ENCODE measurements at regions not wholly inside any gene's neighbourhood (a gene's known extent, or its start where the extent isn't known, plus 50 kb on each side); places are given as distances from the start of the nearest gene placed in this dataset.
"Not testable (repeated sequence)": the region's sequence is repeated elsewhere in the genome, so short reads cannot be mapped to it uniquely, and the experiment has no call there.

- Histone ChIP-seq H3K36me3 (ENCODE audit: insufficient read depth, low read length) (no peaks in the 10 kb centered on the region), H3K4me1 (ENCODE audit: insufficient read depth, low read length) (no peaks in the 10 kb centered on the region), H3K9me3 (ENCODE audit: control insufficient read depth, insufficient read depth, low read length) (no peaks in the 10 kb centered on the region), H3K9ac (ENCODE audit: low read depth, low read length) (no peak overlapping the region)
These were observed 159.5 kb downstream of the PLK2 start for GRCh38 chr5:58300346-58300895.

- no peaks in the 10 kb centered on the region for H3K9me3 ChIP-seq (ENCODE audit: control insufficient read depth, insufficient read depth, low read length)
- no peaks in the 10 kb centered on the region for H3K36me3 ChIP-seq (ENCODE audit: insufficient read depth, low read length)
- no peak overlapping the region for H3K9ac ChIP-seq (ENCODE audit: low read depth, low read length)
- peaks cover 8% of the 10 kb centered on the region; the same call in 1 of the 2 replicates for H3K4me1 ChIP-seq (ENCODE audit: insufficient read depth, low read length)
These were observed 160.6 kb downstream of the PLK2 start for GRCh38 chr5:58299256-58299655.

GRCh38 chr5:58294598-58295305, 165.1 kb downstream of the PLK2 start:
- no peaks in the 10 kb centered on the region for H3K36me3 ChIP-seq (ENCODE audit: insufficient read depth, low read length)
- peaks cover 8% of the 10 kb centered on the region; the same call in 1 of the 2 replicates for H3K4me1 ChIP-seq (ENCODE audit: insufficient read depth, low read length)
- no peak overlapping the region for H3K9ac ChIP-seq (ENCODE audit: low read depth, low read length)
- no peaks in the 10 kb centered on the region for H3K9me3 ChIP-seq (ENCODE audit: control insufficient read depth, insufficient read depth, low read length)

- H3K4me1 ChIP-seq (ENCODE audit: insufficient read depth, low read length); H3K9ac ChIP-seq (ENCODE audit: low read depth, low read length): not testable (repeated sequence)
These were observed 171.6 kb downstream of the PLK2 start for GRCh38 chr5:58288275-58288674.

GRCh38 chr5:58286741-58287140, 173.1 kb downstream of the PLK2 start:
- peaks cover 6% of the 10 kb centered on the region for H3K9me3 ChIP-seq (ENCODE audit: control insufficient read depth, insufficient read depth, low read length)
- H3K36me3 ChIP-seq (ENCODE audit: insufficient read depth, low read length) = no peaks in the 10 kb centered on the region
- no peak overlapping the region for H3K9ac ChIP-seq (ENCODE audit: low read depth, low read length)
- H3K4me1 ChIP-seq (ENCODE audit: insufficient read depth, low read length) = no peaks in the 10 kb centered on the region

More at GRCh38 chr5:58288275-58288674, 171.6 kb downstream of the PLK2 start:
- H3K9me3 ChIP-seq (ENCODE audit: control insufficient read depth, insufficient read depth, low read length); H3K36me3 ChIP-seq (ENCODE audit: insufficient read depth, low read length): not testable (repeated sequence)

DNA sequence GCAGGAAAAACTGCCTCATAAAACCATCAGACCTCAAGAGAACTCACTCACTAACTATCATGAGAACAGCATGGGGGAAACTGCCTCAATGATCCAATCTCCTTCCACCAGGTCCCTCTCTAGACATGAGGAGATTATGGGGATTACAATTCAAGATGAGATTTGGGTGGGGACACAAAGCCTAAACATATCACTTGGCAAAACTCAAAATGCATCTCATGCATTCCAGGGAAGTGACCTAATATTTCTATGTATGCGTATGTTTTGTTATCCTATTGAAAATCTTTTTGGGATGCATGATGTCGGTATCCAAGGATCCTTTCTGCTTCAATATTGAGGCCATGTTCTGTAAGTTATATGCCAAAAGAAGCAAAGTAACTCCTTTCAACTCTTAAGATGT, 174.0 kb downstream of the PLK2 start:
- Histone ChIP-seq H3K4me1 (ENCODE audit: insufficient read depth, low read length) (no peaks in the 10 kb centered on the region), H3K9me3 (ENCODE audit: control insufficient read depth, insufficient read depth, low read length) (peaks cover 6% of the 10 kb centered on the region), H3K9ac (ENCODE audit: low read depth, low read length) (no peak overlapping the region), H3K36me3 (ENCODE audit: insufficient read depth, low read length) (no peaks in the 10 kb centered on the region)

DNA sequence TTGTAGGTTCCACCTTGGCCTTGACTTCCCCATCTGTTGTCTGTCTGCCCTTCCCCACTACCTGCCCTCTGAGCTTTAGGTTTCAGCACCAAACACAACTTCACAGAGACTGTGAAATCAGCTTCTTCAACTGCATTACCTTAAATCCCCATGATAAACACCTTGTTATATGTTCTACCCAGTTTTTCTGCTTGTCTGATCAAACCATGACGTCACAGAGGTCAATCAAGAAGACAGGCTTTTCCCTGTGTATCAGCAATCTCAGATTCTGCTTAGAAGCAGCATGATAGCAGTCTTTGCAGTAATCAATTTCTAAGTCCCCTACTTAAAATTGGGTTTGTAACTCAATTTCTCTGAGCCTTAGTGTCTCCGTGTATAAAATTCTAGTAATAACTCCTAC, 175.0 kb downstream of the PLK2 start:
- Histone ChIP-seq H3K36me3 (ENCODE audit: insufficient read depth, low read length) (no peaks in the 10 kb centered on the region), H3K9ac (ENCODE audit: low read depth, low read length) (no peak overlapping the region), H3K9me3 (ENCODE audit: control insufficient read depth, insufficient read depth, low read length) (peaks cover 6% of the 10 kb centered on the region), H3K4me1 (ENCODE audit: insufficient read depth, low read length) (no peaks in the 10 kb centered on the region)

DNA sequence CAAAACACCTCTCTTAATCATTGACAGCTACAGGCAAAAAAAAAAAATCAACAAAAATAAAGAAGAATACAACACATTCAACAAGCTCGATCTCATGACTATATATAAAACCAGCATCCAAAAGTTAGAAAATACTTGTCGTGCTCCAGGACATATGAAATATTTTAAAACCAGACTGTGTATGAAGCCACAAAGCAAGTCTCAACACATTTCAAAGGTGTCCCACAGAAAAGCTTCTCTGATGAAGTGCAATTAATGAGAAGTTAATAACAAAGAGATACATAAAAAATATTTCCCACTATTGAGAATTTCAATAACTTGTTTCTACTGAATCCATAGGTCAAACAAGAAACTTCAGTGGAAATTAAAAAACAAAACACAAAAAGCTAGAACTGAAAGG, 178.7 kb downstream of the PLK2 start:
- Histone ChIP-seq H3K4me1 (ENCODE audit: insufficient read depth, low read length) (no peaks in the 10 kb centered on the region), H3K36me3 (ENCODE audit: insufficient read depth, low read length) (no peaks in the 10 kb centered on the region), H3K9me3 (ENCODE audit: control insufficient read depth, insufficient read depth, low read length) (no peaks in the 10 kb centered on the region), H3K9ac (ENCODE audit: low read depth, low read length) (no peak overlapping the region)

- no peaks in the 10 kb centered on the region for H3K36me3 ChIP-seq (ENCODE audit: insufficient read depth, low read length)
- H3K4me1 ChIP-seq (ENCODE audit: insufficient read depth, low read length) = no peaks in the 10 kb centered on the region
- no peaks in the 10 kb centered on the region for H3K9me3 ChIP-seq (ENCODE audit: control insufficient read depth, insufficient read depth, low read length)
- H3K9ac ChIP-seq (ENCODE audit: low read depth, low read length) = no peak overlapping the region
These were observed 180.6 kb downstream of the PLK2 start for GRCh38 chr5:58279259-58279658.

DNA sequence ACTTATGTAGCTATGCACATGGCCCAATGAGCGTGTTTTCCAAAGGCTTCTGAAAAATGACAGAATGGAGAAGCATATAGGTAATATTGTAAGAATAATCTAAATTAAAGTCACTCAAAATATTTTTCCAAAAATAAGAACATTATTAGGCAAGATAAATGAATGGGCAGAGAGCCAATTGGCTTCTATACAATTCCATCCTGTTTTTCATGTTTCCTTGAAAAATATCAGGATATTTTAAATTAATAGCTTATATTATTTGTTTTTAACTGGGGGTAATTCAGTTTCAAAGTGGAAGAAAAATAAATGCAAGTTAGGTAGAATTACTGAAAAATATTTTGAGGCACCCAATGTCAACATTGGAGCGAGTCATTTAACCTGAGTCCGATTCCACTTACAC, 183.5 kb downstream of the PLK2 start:
- no peaks in the 10 kb centered on the region for H3K9me3 ChIP-seq (ENCODE audit: control insufficient read depth, insufficient read depth, low read length)
- H3K9ac ChIP-seq (ENCODE audit: low read depth, low read length) = no peak overlapping the region
- H3K4me1 ChIP-seq (ENCODE audit: insufficient read depth, low read length) = no peaks in the 10 kb centered on the region
- H3K36me3 ChIP-seq (ENCODE audit: insufficient read depth, low read length) = no peaks in the 10 kb centered on the region

GRCh38 chr5:58275516-58275915, 184.4 kb downstream of the PLK2 start:
- Histone ChIP-seq H3K4me1 (ENCODE audit: insufficient read depth, low read length) (no peaks in the 10 kb centered on the region), H3K9ac (ENCODE audit: low read depth, low read length) (no peak overlapping the region), H3K9me3 (ENCODE audit: control insufficient read depth, insufficient read depth, low read length) (no peaks in the 10 kb centered on the region), H3K36me3 (ENCODE audit: insufficient read depth, low read length) (no peaks in the 10 kb centered on the region)

DNA sequence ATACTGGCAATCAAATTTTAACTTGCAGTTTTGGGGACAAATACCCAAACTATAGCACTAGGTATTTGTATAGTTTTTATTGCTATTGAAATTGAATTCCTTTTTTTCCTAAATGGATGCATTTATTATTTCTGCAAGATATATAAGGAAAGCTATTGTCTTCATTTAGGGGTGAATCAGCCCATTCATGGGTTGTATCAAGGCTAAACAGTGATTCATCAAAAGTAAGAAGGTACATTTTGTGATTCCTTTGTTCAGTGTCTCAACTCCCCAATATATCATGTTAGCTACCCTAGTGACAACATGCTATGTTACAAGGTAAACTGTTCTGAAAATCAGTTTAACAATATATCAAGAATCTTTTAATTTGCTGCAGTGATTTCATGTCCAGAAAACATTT, 185.7 kb downstream of the PLK2 start:
- Histone ChIP-seq H3K36me3 (ENCODE audit: insufficient read depth, low read length) (no peaks in the 10 kb centered on the region), H3K9ac (ENCODE audit: low read depth, low read length) (no peak overlapping the region), H3K9me3 (ENCODE audit: control insufficient read depth, insufficient read depth, low read length) (no peaks in the 10 kb centered on the region), H3K4me1 (ENCODE audit: insufficient read depth, low read length) (no peaks in the 10 kb centered on the region)

DNA sequence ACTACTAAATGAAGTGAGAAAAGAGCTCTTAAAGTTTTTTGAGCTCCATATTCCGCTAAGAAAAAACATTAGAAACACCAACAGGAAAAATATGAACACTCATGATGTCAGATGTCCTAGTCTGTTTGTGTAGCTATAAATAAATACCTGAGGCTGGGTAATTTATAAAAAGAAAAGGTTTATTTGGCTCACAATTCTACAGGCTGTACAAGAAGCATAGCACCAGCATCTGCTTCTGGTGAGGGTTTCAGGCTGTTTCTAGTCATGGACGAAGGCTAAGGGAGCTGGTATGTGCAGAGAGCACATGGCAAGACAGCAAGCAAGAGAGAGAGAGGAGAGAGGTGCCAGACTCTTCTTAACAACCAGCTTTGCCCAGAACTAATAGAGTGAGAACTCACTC, 186.2 kb downstream of the PLK2 start:
- H3K9ac ChIP-seq (ENCODE audit: low read depth, low read length) = no peak overlapping the region
- no peaks in the 10 kb centered on the region for H3K36me3 ChIP-seq (ENCODE audit: insufficient read depth, low read length)
- H3K4me1 ChIP-seq (ENCODE audit: insufficient read depth, low read length) = no peaks in the 10 kb centered on the region
- H3K9me3 ChIP-seq (ENCODE audit: control insufficient read depth, insufficient read depth, low read length) = no peaks in the 10 kb centered on the region; the same call in 1 of the 2 replicates

GRCh38 chr5:58268268-58268667, 191.6 kb downstream of the PLK2 start:
- H3K9ac ChIP-seq (ENCODE audit: low read depth, low read length) = no peak overlapping the region
- no peaks in the 10 kb centered on the region for H3K36me3 ChIP-seq (ENCODE audit: insufficient read depth, low read length)
- 0 out of 2 replicates have a peak, but pooled peaks cover 3% of the 10 kb centered on the region for H3K4me1 ChIP-seq (ENCODE audit: insufficient read depth, low read length)
- no peaks in the 10 kb centered on the region; the same call in 1 of the 2 replicates for H3K9me3 ChIP-seq (ENCODE audit: control insufficient read depth, insufficient read depth, low read length)

- Histone ChIP-seq H3K9me3 (ENCODE audit: control insufficient read depth, insufficient read depth, low read length) (no peaks in the 10 kb centered on the region; the same call in 1 of the 2 replicates), H3K36me3 (ENCODE audit: insufficient read depth, low read length) (no peaks in the 10 kb centered on the region), H3K9ac (ENCODE audit: low read depth, low read length) (no peak overlapping the region), H3K4me1 (ENCODE audit: insufficient read depth, low read length) (0 out of 2 replicates have a peak, but pooled peaks cover 3% of the 10 kb centered on the region)
These were observed 193.5 kb downstream of the PLK2 start for GRCh38 chr5:58266402-58266801.

Measured in ES-I3 (cell line).